ENCODE measurements at regions not wholly inside any gene's neighbourhood (a gene's known extent, or its start where the extent isn't known, plus 50 kb on each side); places are given as distances from the start of the nearest gene placed in this dataset.

- Histone ChIP-seq H3K27ac (no peak overlapping the region), H3K27me3 (no peaks in the 10 kb centered on the region), H3K4me1 (peaks cover 0 to 8% (median 0%) of the 10 kb centered on the region in 4 donors), H3K36me3 (no peaks in the 10 kb centered on the region), H3K4me3 (no peak overlapping the region), H3K9me3 (no peaks in the 10 kb centered on the region)
- no peak for TF ChIP-seq CTCF (IDR thresholded peaks at IDR 0.05)
- TF ChIP-seq POLR2A (IDR thresholded peaks at IDR 0.05), result no peak
- peak in 1 of 3 donors; percentile 39 for DNase-seq
Observed at GRCh38 chr13:40472427-40473220, 193.8 kb downstream of the FOXO1 start.

GRCh38 chr13:40475617-40476016 lies 190.8 kb downstream of the FOXO1 start:
- H3K4me3 ChIP-seq, result no peak overlapping the region
- no peaks in the 10 kb centered on the region for H3K27me3 ChIP-seq
- H3K4me1 ChIP-seq, result peaks cover 0 to 8% (median 0%) of the 10 kb centered on the region in 4 donors
- TF ChIP-seq POLR2A (IDR thresholded peaks at IDR 0.05) (no peak), CTCF (IDR thresholded peaks at IDR 0.05) (no peak)
- H3K9me3 ChIP-seq, result no peaks in the 10 kb centered on the region
- DNase-seq, result no peak
- no peak overlapping the region for H3K27ac ChIP-seq
- H3K36me3 ChIP-seq, result no peaks in the 10 kb centered on the region

- no peaks in the 10 kb centered on the region for H3K9me3 ChIP-seq
- DNase-seq, result peak in 1 of 3 donors; percentile 7
- TF ChIP-seq POLR2A (IDR thresholded peaks at IDR 0.05) (no peak), CTCF (IDR thresholded peaks at IDR 0.05) (no peak)
- H3K4me3 ChIP-seq, result no peak overlapping the region
- no peaks in the 10 kb centered on the region for H3K36me3 ChIP-seq
- H3K27ac ChIP-seq, result no peak overlapping the region
- H3K27me3 ChIP-seq, result no peaks in the 10 kb centered on the region
- H3K4me1 ChIP-seq, result peaks cover 0 to 8% (median 0%) of the 10 kb centered on the region in 4 donors
Observed at GRCh38 chr13:40476175-40476958, 190.1 kb downstream of the FOXO1 start.

- TF ChIP-seq POLR2A (IDR thresholded peaks at IDR 0.05) (no peak), CTCF (IDR thresholded peaks at IDR 0.05) (no peak)
- Histone ChIP-seq H3K9me3 (no peaks in the 10 kb centered on the region), H3K27ac (peak overlapping the region in 2 of 4 donors; percentile 17 to 61), H3K36me3 (no peaks in the 10 kb centered on the region), H3K27me3 (no peaks in the 10 kb centered on the region), H3K4me1 (peaks cover 0 to 8% (median 0%) of the 10 kb centered on the region in 4 donors), H3K4me3 (no peak overlapping the region)
- no peak for DNase-seq
Observed at GRCh38 chr13:40477623-40478608, 188.5 kb downstream of the FOXO1 start.

- TF ChIP-seq POLR2A (IDR thresholded peaks at IDR 0.05) (no peak), CTCF (IDR thresholded peaks at IDR 0.05) (no peak)
- no peaks in the 10 kb centered on the region for H3K27me3 ChIP-seq
- no peaks in the 10 kb centered on the region for H3K9me3 ChIP-seq
- peaks cover 0 to 8% (median 0%) of the 10 kb centered on the region in 4 donors for H3K4me1 ChIP-seq
- no peak overlapping the region for H3K4me3 ChIP-seq
- DNase-seq, result no peak
- no peaks in the 10 kb centered on the region for H3K36me3 ChIP-seq
- no peak overlapping the region for H3K27ac ChIP-seq
Observed at GRCh38 chr13:40478775-40479174, 187.7 kb downstream of the FOXO1 start.

All from Peyer's patch (tissue), 4 donors.